ENCODE measurements at regions not wholly inside any gene's neighbourhood (a gene's known extent, or its start where the extent isn't known, plus 50 kb on each side); places are given as distances from the start of the nearest gene placed in this dataset.

DNA sequence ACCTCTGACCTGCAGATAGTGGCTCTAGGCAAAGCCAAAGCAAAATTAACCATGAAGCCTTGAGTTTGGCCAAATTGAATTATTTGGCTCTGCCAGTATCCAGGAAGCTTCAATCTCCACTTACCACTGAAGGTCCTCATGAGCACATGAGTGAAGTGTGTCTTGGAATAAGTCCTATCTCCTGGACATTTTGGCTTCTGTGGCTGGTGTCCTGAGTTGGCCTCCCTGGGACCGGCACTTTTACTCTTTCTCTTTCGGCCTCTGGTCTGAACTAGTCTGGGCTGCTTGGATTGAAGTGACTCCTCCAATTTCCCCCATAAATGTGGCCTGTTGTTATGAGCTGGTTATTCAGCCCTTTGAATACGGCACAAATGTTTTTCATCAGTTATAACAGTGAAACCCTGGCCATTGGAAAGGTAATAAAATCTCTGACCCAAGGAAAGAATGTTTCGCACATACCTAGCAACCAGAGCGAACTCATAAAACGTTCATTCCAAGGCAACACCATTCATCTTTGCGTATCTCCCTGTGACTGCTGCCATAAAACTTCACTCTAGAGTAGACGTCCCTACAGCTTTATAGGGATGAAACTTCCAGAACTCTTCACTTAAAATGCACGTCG is 216.4 kb downstream of the LPIN1 start:
- H3K4me3 Mint-ChIP-seq: no peak overlapping the region
- no peaks in the 10 kb centered on the region for H3K9me3 Mint-ChIP-seq
- no peaks in the 10 kb centered on the region for H3K27me3 Mint-ChIP-seq
- no peak overlapping the region for H3K27ac Mint-ChIP-seq
- no peaks in the 10 kb centered on the region for H3K36me3 Mint-ChIP-seq
- ATAC-seq: no peak
- H3K4me1 Mint-ChIP-seq: peaks cover 8% of the 10 kb centered on the region

DNA sequence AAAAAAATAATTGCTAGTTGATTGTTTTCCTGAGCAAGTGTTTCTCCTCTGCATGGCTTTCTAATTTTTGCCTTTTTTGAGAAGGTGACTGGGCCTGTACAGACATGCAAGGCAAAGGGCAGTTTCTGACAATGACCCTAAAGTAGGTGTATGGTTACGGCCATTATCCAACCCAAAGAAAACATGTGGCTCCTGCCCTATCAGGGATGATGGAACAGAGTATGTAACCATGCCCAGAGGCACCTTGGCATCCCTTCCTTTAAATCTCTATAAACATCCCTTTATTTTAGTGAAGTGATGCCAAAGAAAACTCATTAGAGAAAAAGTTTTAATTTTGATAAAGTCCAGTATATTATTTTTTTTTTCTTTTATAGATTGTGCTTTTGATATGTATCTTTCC is 217.5 kb downstream of the LPIN1 start:
- no peaks in the 10 kb centered on the region for H3K27me3 Mint-ChIP-seq
- no peaks in the 10 kb centered on the region for H3K36me3 Mint-ChIP-seq
- no peak overlapping the region for H3K4me3 Mint-ChIP-seq
- peaks cover 8% of the 10 kb centered on the region for H3K4me1 Mint-ChIP-seq
- no peaks in the 10 kb centered on the region for H3K9me3 Mint-ChIP-seq
- no peak for ATAC-seq
- no peak overlapping the region for H3K27ac Mint-ChIP-seq

DNA sequence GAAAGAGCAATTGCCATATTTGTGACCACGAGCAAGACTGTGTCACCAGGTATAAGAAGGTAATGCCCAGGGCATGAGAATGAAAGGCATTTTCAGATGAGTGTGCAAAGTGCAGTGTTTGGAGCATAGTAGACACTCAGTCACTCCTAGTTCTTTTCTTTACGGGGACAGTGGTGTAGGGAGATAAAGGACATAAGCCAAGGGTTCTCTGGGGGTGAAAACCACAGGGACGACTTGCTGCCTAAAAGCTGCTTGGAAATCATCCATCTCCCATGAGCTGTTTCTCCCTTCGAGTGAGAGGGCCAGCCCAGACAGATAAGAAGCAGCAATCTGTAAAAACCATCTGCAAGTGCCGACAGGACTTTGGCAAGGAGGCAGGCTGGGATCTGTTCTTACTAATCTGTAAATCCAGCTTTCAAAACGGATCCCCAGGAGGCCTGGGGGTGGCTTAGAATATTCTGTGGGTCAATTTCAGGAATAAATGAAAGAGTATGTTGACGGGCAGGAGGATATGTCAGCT is 221.6 kb downstream of the LPIN1 start:
- Mint-ChIP-seq H3K4me1 (peaks cover 12% of the 10 kb centered on the region), H3K27ac (no peak overlapping the region), H3K36me3 (peaks cover 10% of the 10 kb centered on the region), H3K27me3 (no peaks in the 10 kb centered on the region), H3K9me3 (peaks cover 10% of the 10 kb centered on the region), H3K4me3 (no peak overlapping the region)
- ATAC-seq: no peak

DNA sequence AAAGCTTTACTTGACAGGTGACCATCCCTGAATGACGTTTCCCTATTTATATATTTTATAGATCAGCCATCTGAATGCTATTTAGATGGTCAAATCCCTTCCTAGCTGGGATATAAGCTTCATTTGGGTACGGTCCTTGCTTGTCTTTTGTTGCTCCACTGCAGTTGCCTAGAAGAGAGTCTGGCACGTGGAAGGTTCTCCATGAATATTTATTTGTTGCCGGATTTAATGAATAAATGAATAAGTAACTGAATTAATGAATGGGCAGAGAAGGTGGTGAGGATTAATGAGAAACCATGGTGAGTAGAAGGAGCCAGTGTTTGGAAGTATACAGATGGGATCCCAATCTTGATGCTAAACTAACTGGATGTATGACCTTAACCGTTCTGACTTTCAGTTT is 222.1 kb downstream of the LPIN1 start:
- no peak for ATAC-seq
- peaks cover 13% of the 10 kb centered on the region for H3K9me3 Mint-ChIP-seq
- H3K27me3 Mint-ChIP-seq: no peaks in the 10 kb centered on the region
- H3K4me1 Mint-ChIP-seq: peaks cover 12% of the 10 kb centered on the region
- H3K4me3 Mint-ChIP-seq: no peak overlapping the region
- no peak overlapping the region for H3K27ac Mint-ChIP-seq
- H3K36me3 Mint-ChIP-seq: peaks cover 13% of the 10 kb centered on the region

DNA sequence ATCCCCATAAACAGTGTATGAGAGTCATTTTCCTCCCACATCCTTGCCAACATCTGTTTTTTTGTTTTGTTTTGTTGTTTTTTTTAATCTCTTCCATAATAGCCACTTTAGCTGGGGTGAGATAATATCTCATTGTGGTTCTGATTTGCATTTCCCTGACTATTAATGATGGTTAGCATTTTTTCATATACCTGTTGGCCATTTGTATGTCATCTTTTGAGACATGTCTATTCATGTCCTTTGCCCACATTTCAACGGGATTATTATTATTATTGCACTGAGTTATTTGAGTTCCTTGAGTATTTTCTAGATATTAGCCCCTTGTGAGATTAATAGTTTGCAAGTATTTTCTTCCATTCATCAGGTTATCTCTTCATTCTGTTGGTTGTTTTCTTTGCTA is 223.3 kb downstream of the LPIN1 start:
- H3K27me3 Mint-ChIP-seq: no peaks in the 10 kb centered on the region
- H3K9me3 Mint-ChIP-seq: peaks cover 15% of the 10 kb centered on the region
- no peak overlapping the region for H3K27ac Mint-ChIP-seq
- peaks cover 17% of the 10 kb centered on the region for H3K36me3 Mint-ChIP-seq
- no peak overlapping the region for H3K4me3 Mint-ChIP-seq
- peaks cover 12% of the 10 kb centered on the region for H3K4me1 Mint-ChIP-seq
- no peak for ATAC-seq

DNA sequence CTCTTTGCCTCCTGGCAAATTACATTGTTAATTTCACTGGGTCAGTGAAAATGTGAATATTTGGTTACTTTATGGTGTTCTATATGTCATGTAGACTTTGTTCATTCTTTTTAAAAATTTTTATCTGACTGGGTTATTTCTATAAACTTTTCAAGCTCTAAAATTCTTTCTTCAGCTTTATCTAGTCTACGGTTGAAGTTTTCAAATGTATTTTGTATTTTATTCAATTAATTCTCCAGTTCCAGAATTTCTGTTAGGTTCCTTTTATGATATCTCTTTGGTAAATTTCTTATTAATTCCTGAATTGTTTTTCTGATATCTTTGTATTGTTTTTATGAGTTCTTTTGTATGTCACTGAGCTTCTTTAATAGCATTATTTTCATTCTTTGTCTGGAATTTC is 228.1 kb downstream of the LPIN1 start:
- no peak overlapping the region for H3K27ac Mint-ChIP-seq
- peaks cover 20% of the 10 kb centered on the region for H3K4me1 Mint-ChIP-seq
- H3K9me3 Mint-ChIP-seq: peaks cover 19% of the 10 kb centered on the region
- H3K36me3 Mint-ChIP-seq: peaks cover 23% of the 10 kb centered on the region
- ATAC-seq: no peak
- no peaks in the 10 kb centered on the region for H3K27me3 Mint-ChIP-seq
- no peak overlapping the region for H3K4me3 Mint-ChIP-seq

GRCh38 chr2:11975373-11975772 is 228.9 kb downstream of the LPIN1 start:
- no peak overlapping the region for H3K4me3 Mint-ChIP-seq
- no peaks in the 10 kb centered on the region for H3K27me3 Mint-ChIP-seq
- ATAC-seq: no peak
- peaks cover 20% of the 10 kb centered on the region for H3K4me1 Mint-ChIP-seq
- H3K9me3 Mint-ChIP-seq: peaks cover 19% of the 10 kb centered on the region
- H3K36me3 Mint-ChIP-seq: peaks cover 23% of the 10 kb centered on the region
- no peak overlapping the region for H3K27ac Mint-ChIP-seq

DNA sequence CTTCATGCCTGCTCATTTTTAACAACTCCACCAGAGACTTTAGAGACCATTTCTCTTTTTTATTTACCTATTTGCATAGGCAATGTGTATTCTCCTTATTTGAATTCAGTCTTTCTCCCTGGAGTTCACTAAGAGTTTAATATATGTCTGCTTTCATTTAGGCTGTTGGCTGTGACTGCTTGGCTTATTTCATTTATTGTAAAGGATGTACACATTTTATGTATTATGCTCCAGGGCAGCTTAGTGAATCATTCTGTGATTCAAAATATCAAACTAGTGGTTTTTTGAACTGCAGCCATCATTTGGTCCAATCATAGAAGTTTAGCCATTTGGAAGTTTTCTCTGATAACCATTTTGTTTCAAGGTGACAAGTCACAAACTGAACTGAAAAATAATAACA is 229.6 kb downstream of the LPIN1 start:
- no peak overlapping the region for H3K4me3 Mint-ChIP-seq
- ATAC-seq: no peak
- peaks cover 23% of the 10 kb centered on the region for H3K36me3 Mint-ChIP-seq

GRCh38 chr2:11977766-11978524 is 231.5 kb downstream of the LPIN1 start:
- ATAC-seq: no peak
- Mint-ChIP-seq H3K27me3 (no peaks in the 10 kb centered on the region), H3K36me3 (peaks cover 13% of the 10 kb centered on the region), H3K4me3 (no peak overlapping the region), H3K4me1 (peaks cover 7% of the 10 kb centered on the region), H3K27ac (no peak overlapping the region), H3K9me3 (peaks cover 10% of the 10 kb centered on the region)

More for the DNA sequence above, 229.6 kb downstream of the LPIN1 start:
- Mint-ChIP-seq H3K27me3 (no peaks in the 10 kb centered on the region), H3K9me3 (peaks cover 19% of the 10 kb centered on the region), H3K27ac (no peak overlapping the region), H3K4me1 (peaks cover 20% of the 10 kb centered on the region)

DNA sequence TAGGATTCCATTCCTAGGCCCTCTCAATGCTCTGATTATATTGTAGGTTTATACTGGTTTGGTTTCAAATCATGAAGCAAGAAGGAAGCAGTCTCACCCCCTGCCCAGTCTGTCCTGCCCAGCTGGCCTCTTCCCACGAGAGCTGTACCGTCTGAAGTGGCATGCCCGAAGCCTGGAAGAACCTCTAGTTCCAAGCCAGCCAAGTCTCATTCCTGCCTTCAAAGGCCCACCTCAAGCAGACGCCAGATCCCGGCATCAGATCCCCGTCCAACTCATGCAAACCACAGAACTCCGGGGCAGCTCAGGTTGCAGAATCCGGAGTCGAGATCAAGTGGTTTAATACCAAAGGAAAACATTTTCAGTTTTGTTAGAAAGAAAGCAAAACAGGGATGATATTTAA is 234.4 kb downstream of the LPIN1 start:
- H3K27ac Mint-ChIP-seq: no peak overlapping the region
- H3K4me1 Mint-ChIP-seq: peaks cover 7% of the 10 kb centered on the region
- H3K27me3 Mint-ChIP-seq: no peaks in the 10 kb centered on the region

DNA sequence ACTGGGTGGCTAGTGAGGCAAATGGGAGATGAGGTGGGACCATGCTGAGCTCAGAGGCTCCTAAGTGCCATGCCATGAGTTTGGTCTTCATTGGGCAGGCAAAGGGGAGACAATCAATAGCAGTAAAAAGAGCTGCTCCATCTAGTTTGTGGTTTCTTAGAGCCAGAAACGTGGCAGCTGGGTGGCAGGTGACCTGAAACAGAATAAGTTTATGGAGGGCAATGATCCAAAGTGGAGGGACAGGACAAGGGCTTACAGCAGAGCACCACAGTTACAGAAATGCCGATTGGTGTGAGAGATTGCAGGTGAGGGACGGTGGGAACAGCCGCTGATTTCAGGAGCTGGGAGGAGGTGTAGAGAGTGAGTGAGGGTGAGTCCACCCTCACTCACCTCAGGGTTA is 237.0 kb downstream of the LPIN1 start:
- no peak overlapping the region for H3K4me3 Mint-ChIP-seq
- H3K4me1 Mint-ChIP-seq: peaks cover 1% of the 10 kb centered on the region
- H3K9me3 Mint-ChIP-seq: no peaks in the 10 kb centered on the region

More for the DNA sequence above, 234.4 kb downstream of the LPIN1 start:
- ATAC-seq: no peak
- no peak overlapping the region for H3K4me3 Mint-ChIP-seq
- H3K36me3 Mint-ChIP-seq: no peaks in the 10 kb centered on the region
- no peaks in the 10 kb centered on the region for H3K9me3 Mint-ChIP-seq

DNA sequence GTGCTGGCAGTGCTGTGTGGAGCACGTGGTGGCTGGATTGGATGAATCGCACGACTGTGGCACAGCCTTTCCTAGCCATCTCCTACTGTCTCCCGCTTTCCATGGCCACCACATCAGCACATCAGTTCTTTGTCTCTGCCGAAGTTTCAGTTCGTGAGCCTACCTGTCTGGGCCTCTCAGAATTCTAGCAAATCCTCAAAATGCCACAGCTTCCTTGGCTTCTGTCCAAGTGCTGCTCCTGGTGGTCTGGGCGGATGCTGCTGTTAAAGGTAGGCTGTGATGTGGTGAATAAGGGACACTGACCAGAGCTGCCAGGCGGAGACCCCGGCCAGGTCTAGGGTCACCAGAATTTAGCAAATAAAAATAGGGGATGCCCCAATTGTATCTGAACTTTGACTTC is 237.4 kb downstream of the LPIN1 start:
- H3K27me3 Mint-ChIP-seq: no peaks in the 10 kb centered on the region
- no peaks in the 10 kb centered on the region for H3K4me1 Mint-ChIP-seq
- no peaks in the 10 kb centered on the region for H3K9me3 Mint-ChIP-seq
- H3K4me3 Mint-ChIP-seq: no peak overlapping the region
- ATAC-seq: no peak
- H3K36me3 Mint-ChIP-seq: no peaks in the 10 kb centered on the region
- no peak overlapping the region for H3K27ac Mint-ChIP-seq

More for the DNA sequence above, 237.0 kb downstream of the LPIN1 start:
- Mint-ChIP-seq H3K36me3 (no peaks in the 10 kb centered on the region), H3K27me3 (no peaks in the 10 kb centered on the region), H3K27ac (no peak overlapping the region)
- no peak for ATAC-seq

GRCh38 chr2:11984316-11985158 is 238.1 kb downstream of the LPIN1 start:
- Mint-ChIP-seq H3K27ac (no peak overlapping the region), H3K9me3 (no peaks in the 10 kb centered on the region), H3K36me3 (no peaks in the 10 kb centered on the region), H3K4me1 (no peaks in the 10 kb centered on the region), H3K4me3 (no peak overlapping the region), H3K27me3 (no peaks in the 10 kb centered on the region)
- ATAC-seq: no peak

DNA sequence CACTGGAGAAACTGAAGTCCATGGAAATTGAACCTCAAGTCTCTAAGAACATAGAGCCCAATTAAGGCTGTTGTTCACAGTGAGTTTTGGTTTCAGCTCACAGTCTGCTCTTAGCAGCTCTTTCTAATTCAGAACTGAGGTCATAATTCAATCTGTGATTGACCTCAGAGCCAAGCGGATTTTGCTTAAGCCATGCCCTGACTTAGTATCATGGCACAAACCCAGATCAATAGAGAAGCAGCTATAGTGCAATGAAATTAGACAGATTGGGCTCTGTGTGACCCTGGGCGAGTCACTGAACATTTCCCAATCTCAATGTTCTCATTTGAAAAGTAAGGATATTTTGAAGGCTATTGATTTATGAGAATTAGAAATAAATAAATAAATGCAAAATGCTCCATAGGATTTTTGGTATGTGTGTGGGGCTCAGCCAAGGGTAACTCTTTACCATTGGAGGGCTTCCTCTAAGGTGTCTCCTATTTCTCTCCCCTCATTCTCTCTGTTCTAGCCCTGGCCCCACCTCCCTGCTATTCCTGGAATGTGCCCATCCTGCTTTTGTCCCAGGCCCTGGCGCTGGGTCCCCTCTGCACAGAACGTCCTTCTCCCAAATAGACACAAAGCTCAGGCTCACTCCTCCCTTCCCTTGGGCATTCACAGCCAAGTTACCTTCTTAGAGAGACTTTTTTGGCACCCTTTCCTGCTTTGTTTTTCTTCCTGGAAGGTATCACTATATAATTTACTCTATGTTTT is 239.6 kb downstream of the LPIN1 start:
- Mint-ChIP-seq H3K36me3 (no peaks in the 10 kb centered on the region), H3K27me3 (no peaks in the 10 kb centered on the region), H3K9me3 (no peaks in the 10 kb centered on the region), H3K27ac (no peak overlapping the region), H3K4me3 (no peak overlapping the region), H3K4me1 (no peaks in the 10 kb centered on the region)
- ATAC-seq: no peak

GRCh38 chr2:11987151-11987550 is 240.7 kb downstream of the LPIN1 start:
- H3K27ac Mint-ChIP-seq: no peak overlapping the region
- H3K4me3 Mint-ChIP-seq: no peak overlapping the region
- peaks cover 6% of the 10 kb centered on the region for H3K4me1 Mint-ChIP-seq
- ATAC-seq: no peak
- no peaks in the 10 kb centered on the region for H3K9me3 Mint-ChIP-seq
- H3K36me3 Mint-ChIP-seq: no peaks in the 10 kb centered on the region
- H3K27me3 Mint-ChIP-seq: no peaks in the 10 kb centered on the region
